ENCODE measurements at regions not wholly inside any gene's neighbourhood (a gene's known extent, or its start where the extent isn't known, plus 50 kb on each side); places are given as distances from the start of the nearest gene placed in this dataset.

GRCh38 chr7:115300231-115300870, 378.5 kb downstream of the MDFIC start:
- no peaks in the 10 kb centered on the region for H3K4me1 ChIP-seq (replicated peaks; ENCODE audit: insufficient read depth)
- H3K4me3 ChIP-seq, result no peak overlapping the region
- H4K20me1 ChIP-seq (ENCODE audit: insufficient read depth), result no peaks in the 10 kb centered on the region
- DNase-seq, result no peak
- no peak for TF ChIP-seq EZH2 (IDR thresholded peaks at IDR 0.05; ENCODE audit: low read depth)
- no peak for TF ChIP-seq CTCF (conservative IDR thresholded peaks at IDR 0.05)
- no peak overlapping the region for H3K4me2 ChIP-seq
- no peaks in the 10 kb centered on the region for H3K36me3 ChIP-seq (ENCODE audit: low read depth)
- no peak overlapping the region for H3K27ac ChIP-seq
- no peak overlapping the region for H2AFZ ChIP-seq
- H3K79me2 ChIP-seq (ENCODE audit: low read depth), result no peaks in the 10 kb centered on the region
- no peaks in the 10 kb centered on the region for H3K9me2 ChIP-seq (ENCODE audit: insufficient read depth)
- POLR2A ChIA-PET (ENCODE audit: unreplicated experiment), result no interaction called here
- intact Hi-C loops (cut with micrococcal nuclease; ENCODE audit: unreplicated experiment), result no loop called here
- H3F3A ChIP-seq (ENCODE audit: insufficient read depth, low read depth), result no peaks in the 10 kb centered on the region; the same call in 1 of the 2 replicates
- CTCF ChIA-PET, result no interaction called here
- H3K9me3 ChIP-seq (ENCODE audit: insufficient read depth, low read depth), result no peaks in the 10 kb centered on the region; the same call in 1 of the 2 replicates
- no TSS peak for BruUV-seq (replicated peaks)
- no peaks in the 10 kb centered on the region for H3K27me3 ChIP-seq (ENCODE audit: insufficient read depth, low read depth)

- DNase-seq, result no peak
- Histone ChIP-seq H3K36me3 (ENCODE audit: low read depth) (no peaks in the 10 kb centered on the region), H2AFZ (no peak overlapping the region), H3F3A (ENCODE audit: insufficient read depth, low read depth) (no peaks in the 10 kb centered on the region; the same call in 1 of the 2 replicates), H3K4me1 (replicated peaks; ENCODE audit: insufficient read depth) (no peaks in the 10 kb centered on the region), H3K79me2 (ENCODE audit: low read depth) (no peaks in the 10 kb centered on the region), H3K9me3 (ENCODE audit: insufficient read depth, low read depth) (no peaks in the 10 kb centered on the region; the same call in 1 of the 2 replicates), H3K4me2 (no peak overlapping the region), H3K27ac (no peak overlapping the region), H4K20me1 (ENCODE audit: insufficient read depth) (no peaks in the 10 kb centered on the region), H3K4me3 (no peak overlapping the region), H3K27me3 (ENCODE audit: insufficient read depth, low read depth) (no peaks in the 10 kb centered on the region), H3K9me2 (ENCODE audit: insufficient read depth) (no peaks in the 10 kb centered on the region)
- POLR2A ChIA-PET (ENCODE audit: unreplicated experiment), result no interaction called here
- CTCF ChIA-PET, result no interaction called here
- no peak for TF ChIP-seq EZH2 (IDR thresholded peaks at IDR 0.05; ENCODE audit: low read depth)
- TF ChIP-seq CTCF (conservative IDR thresholded peaks at IDR 0.05), result no peak
- intact Hi-C loops (cut with micrococcal nuclease; ENCODE audit: unreplicated experiment), result no loop called here
- BruUV-seq (replicated peaks), result no TSS peak
Observed at GRCh38 chr7:115299397-115300037, 377.6 kb downstream of the MDFIC start.

- no peak for TF ChIP-seq CTCF (conservative IDR thresholded peaks at IDR 0.05)
- TF ChIP-seq EZH2 (IDR thresholded peaks at IDR 0.05; ENCODE audit: low read depth), result no peak
- peak; percentile 50 to 56 for DNase-seq
- intact Hi-C loops (cut with micrococcal nuclease; ENCODE audit: unreplicated experiment), result no loop called here
- Histone ChIP-seq H2AFZ (no peak overlapping the region), H3K9me3 (ENCODE audit: insufficient read depth, low read depth) (no peaks in the 10 kb centered on the region), H3K27ac (no peak overlapping the region), H3K4me1 (replicated peaks; ENCODE audit: insufficient read depth) (no peaks in the 10 kb centered on the region), H3K27me3 (ENCODE audit: insufficient read depth, low read depth) (no peaks in the 10 kb centered on the region), H4K20me1 (ENCODE audit: insufficient read depth) (no peaks in the 10 kb centered on the region), H3F3A (ENCODE audit: insufficient read depth, low read depth) (no peaks in the 10 kb centered on the region; the same call in 1 of the 2 replicates), H3K36me3 (ENCODE audit: low read depth) (no peaks in the 10 kb centered on the region), H3K4me2 (no peak overlapping the region), H3K79me2 (ENCODE audit: low read depth) (no peaks in the 10 kb centered on the region), H3K9me2 (ENCODE audit: insufficient read depth) (no peaks in the 10 kb centered on the region), H3K4me3 (no peak overlapping the region)
- POLR2A ChIA-PET (ENCODE audit: unreplicated experiment), result interaction anchor here (0.5 to 0.6 kb wide), 2 partner anchors 9 to 975 kb away, joined by 4 to 5 read pairs; no protein-coding TSS in a partner anchor
- CTCF ChIA-PET, result no interaction called here
- no TSS peak for BruUV-seq (replicated peaks)
Observed at GRCh38 chr7:115297656-115298055, 375.8 kb downstream of the MDFIC start.

Data from PC-9 (cell line).